OCI-LY1 (cell line): ENCODE measurements at regions not wholly inside any gene's neighbourhood (a gene's known extent, or its start where the extent isn't known, plus 50 kb on each side); places are given as distances from the start of the nearest gene placed in this dataset.
"Not testable (repeated sequence)": the region's sequence is repeated elsewhere in the genome, so short reads cannot be mapped to it uniquely, and the experiment has no call there.

Experiments used
- H2AFZ ChIP-seq: fragments of 200-600 bp; sonication (generic), shearing (Covaris generic); 2 replicates; pipeline ENCODE4 v1.6.0; 2014; ENCODE audit warnings: antibody characterized with exemption, mild to moderate bottlenecking, low read length
- H3F3A ChIP-seq: fragments of 200-600 bp; sonication (generic), shearing (Covaris generic); 2 replicates; pipeline ENCODE4 v1.6.0; 2014; ENCODE audit warnings: mild to moderate bottlenecking, antibody characterized with exemption, low read length, moderate library complexity; ENCODE audit not compliant: insufficient read depth
- H3K27ac ChIP-seq: fragments of 200-600 bp; sonication (generic); 2 replicates; pipeline ENCODE4 v1.5.1; 2014; ENCODE audit warnings: low read length, mixed run types, mild to moderate bottlenecking, low read depth; ENCODE audit not compliant: poor library complexity, severe bottlenecking
- H3K27me3 ChIP-seq: fragments of 200-600 bp; sonication (generic); 2 replicates; pipeline ENCODE4 v1.6.0; 2014; ENCODE audit warnings: antibody characterized with exemption, mild to moderate bottlenecking, low read length, moderate library complexity; ENCODE audit not compliant: insufficient read depth
- H3K36me3 ChIP-seq: fragments of 200-600 bp; sonication (generic); 2 replicates; pipeline ENCODE4 v1.6.1; 2014; ENCODE audit warnings: mild to moderate bottlenecking, antibody characterized with exemption, low read length, moderate library complexity, mixed read lengths; ENCODE audit not compliant: insufficient read depth
- H3K4me1 ChIP-seq: fragments of 200-600 bp; sonication (generic); 2 replicates; pipeline ENCODE4 v1.5.1; 2014; ENCODE audit warnings: mild to moderate bottlenecking, low read length, moderate library complexity; ENCODE audit not compliant: insufficient read depth, severe bottlenecking
- H3K4me2 ChIP-seq: fragments of 200-600 bp; sonication (generic), shearing (Covaris generic); 2 replicates; pipeline ENCODE4 v1.6.1; 2014; ENCODE audit warnings: low read length
- H3K4me3 ChIP-seq: fragments of 200-600 bp; sonication (generic); 2 replicates; pipeline ENCODE4 v1.5.1; 2014; ENCODE audit warnings: low read length, low read depth, mild to moderate bottlenecking, mixed read lengths; ENCODE audit not compliant: poor library complexity, severe bottlenecking
- H3K79me2 ChIP-seq: fragments of 200-600 bp; shearing (Covaris generic); 2 replicates; pipeline ENCODE4 v1.6.1; 2016; ENCODE audit warnings: mixed run types, low read length, mixed read lengths; ENCODE audit not compliant: insufficient read depth
- H3K9ac ChIP-seq: fragments of 200-600 bp; sonication (generic), shearing (Covaris generic); 2 replicates; pipeline ENCODE4 v1.6.1; 2014; ENCODE audit warnings: mild to moderate bottlenecking, low read length, mixed read lengths
- H3K9me2 ChIP-seq: fragments of 200-600 bp; sonication (generic), shearing (Covaris generic); 2 replicates; pipeline ENCODE4 v1.6.1; 2014; ENCODE audit warnings: low read depth, mild to moderate bottlenecking, low read length, mixed read lengths
- H3K9me3 ChIP-seq: fragments of 200-600 bp; shearing (Covaris generic); 2 replicates; pipeline ENCODE4 v1.6.1; 2014; ENCODE audit warnings: low read length, mixed read lengths
- H4K20me1 ChIP-seq: fragments of 200-600 bp; sonication (generic), shearing (Covaris generic); 2 replicates; pipeline ENCODE4 v1.6.0; 2016; ENCODE audit warnings: mild to moderate bottlenecking, low read length; ENCODE audit not compliant: insufficient read depth
- CTCF ChIP-seq: fragments of 200-600 bp; sonication (generic), shearing (Covaris generic); IDR thresholded peaks from 2 replicates; pipeline ENCODE4 v1.5.1; 2017; ENCODE audit warnings: mild to moderate bottlenecking, antibody characterized with exemption, low read length, moderate library complexity, mixed read lengths

GRCh38 chr5:177941386-177941785 is 54.7 kb downstream of the PROP1 start:
- not testable (repeated sequence) for H3K9ac ChIP-seq, H3F3A ChIP-seq, H3K9me3 ChIP-seq, H3K4me1 ChIP-seq, H3K4me3 ChIP-seq, H3K36me3 ChIP-seq, H3K27ac ChIP-seq, H3K4me2 ChIP-seq, H3K79me2 ChIP-seq, H3K9me2 ChIP-seq, H4K20me1 ChIP-seq, H2AFZ ChIP-seq, H3K27me3 ChIP-seq

GRCh38 chr5:177939246-177940171 is 56.5 kb downstream of the PROP1 start:
- not testable (repeated sequence) for H3K79me2 ChIP-seq, H3K4me2 ChIP-seq, H3K36me3 ChIP-seq, H2AFZ ChIP-seq, H3K9ac ChIP-seq, H3K4me3 ChIP-seq, H3K27ac ChIP-seq, H3K9me2 ChIP-seq, H4K20me1 ChIP-seq, H3K9me3 ChIP-seq, H3K4me1 ChIP-seq, H3F3A ChIP-seq, H3K27me3 ChIP-seq

- not testable (repeated sequence) for H3K27ac ChIP-seq, H3K79me2 ChIP-seq, H3K9me3 ChIP-seq, H3K36me3 ChIP-seq, H3K9me2 ChIP-seq, H3F3A ChIP-seq, H3K4me1 ChIP-seq, H3K4me2 ChIP-seq, H3K9ac ChIP-seq, H3K4me3 ChIP-seq, H3K27me3 ChIP-seq, H4K20me1 ChIP-seq, H2AFZ ChIP-seq
Observed at GRCh38 chr5:177938767-177939166, 57.3 kb downstream of the PROP1 start.

- H3K9me2 ChIP-seq, H3K27ac ChIP-seq, H3K27me3 ChIP-seq, H3K4me3 ChIP-seq, H2AFZ ChIP-seq, H3K79me2 ChIP-seq, H3K9me3 ChIP-seq, H3K36me3 ChIP-seq, H3K4me2 ChIP-seq, H3F3A ChIP-seq, H3K9ac ChIP-seq, H3K4me1 ChIP-seq, H4K20me1 ChIP-seq: not testable (repeated sequence)
- peak; percentile 18; the same call in 1 of the 2 replicates for TF ChIP-seq CTCF
Observed at GRCh38 chr5:177934233-177934632, 61.8 kb downstream of the PROP1 start.

GRCh38 chr5:177930269-177931022 is 65.6 kb downstream of the PROP1 start:
- not testable (repeated sequence) for H3K4me1 ChIP-seq, H3K4me3 ChIP-seq, H3K9me3 ChIP-seq, H3K36me3 ChIP-seq, H3K9me2 ChIP-seq, H3K27ac ChIP-seq, H3F3A ChIP-seq, H3K79me2 ChIP-seq, H4K20me1 ChIP-seq, H3K27me3 ChIP-seq, H3K4me2 ChIP-seq, H3K9ac ChIP-seq, H2AFZ ChIP-seq

GRCh38 chr5:177929618-177930017 is 66.4 kb downstream of the PROP1 start:
- not testable (repeated sequence) for H3K27ac ChIP-seq, H3F3A ChIP-seq, H3K9me2 ChIP-seq, H3K4me1 ChIP-seq, H3K9me3 ChIP-seq, H3K9ac ChIP-seq, H3K4me2 ChIP-seq, H3K4me3 ChIP-seq, H3K36me3 ChIP-seq, H3K79me2 ChIP-seq, H2AFZ ChIP-seq, H3K27me3 ChIP-seq, H4K20me1 ChIP-seq

- not testable (repeated sequence) for H3K4me2 ChIP-seq, H3F3A ChIP-seq, H3K27ac ChIP-seq, H2AFZ ChIP-seq, H4K20me1 ChIP-seq, H3K27me3 ChIP-seq, H3K79me2 ChIP-seq, H3K36me3 ChIP-seq, H3K9me2 ChIP-seq, H3K9me3 ChIP-seq, H3K4me1 ChIP-seq, H3K4me3 ChIP-seq, H3K9ac ChIP-seq
Observed at GRCh38 chr5:177927500-177927899, 68.5 kb downstream of the PROP1 start.
